Stimulated activated CD4-positive, alpha-beta T cell treated with anti-CD3 and anti-CD28 coated beads, Interleukin-1b, Interleukin-23, amount 100 ng/mL, for 48 hours (primary cell): ENCODE measurements at regions not wholly inside any gene's neighbourhood (a gene's known extent, or its start where the extent isn't known, plus 50 kb on each side); places are given as distances from the start of the nearest gene placed in this dataset.
"Not testable (repeated sequence)": the region's sequence is repeated elsewhere in the genome, so short reads cannot be mapped to it uniquely, and the experiment has no call there.

Source experiments
- DNase-seq: peaks from one replicate; pipeline ENCODE4 v3.0.0-alpha.2; 2020

DNA sequence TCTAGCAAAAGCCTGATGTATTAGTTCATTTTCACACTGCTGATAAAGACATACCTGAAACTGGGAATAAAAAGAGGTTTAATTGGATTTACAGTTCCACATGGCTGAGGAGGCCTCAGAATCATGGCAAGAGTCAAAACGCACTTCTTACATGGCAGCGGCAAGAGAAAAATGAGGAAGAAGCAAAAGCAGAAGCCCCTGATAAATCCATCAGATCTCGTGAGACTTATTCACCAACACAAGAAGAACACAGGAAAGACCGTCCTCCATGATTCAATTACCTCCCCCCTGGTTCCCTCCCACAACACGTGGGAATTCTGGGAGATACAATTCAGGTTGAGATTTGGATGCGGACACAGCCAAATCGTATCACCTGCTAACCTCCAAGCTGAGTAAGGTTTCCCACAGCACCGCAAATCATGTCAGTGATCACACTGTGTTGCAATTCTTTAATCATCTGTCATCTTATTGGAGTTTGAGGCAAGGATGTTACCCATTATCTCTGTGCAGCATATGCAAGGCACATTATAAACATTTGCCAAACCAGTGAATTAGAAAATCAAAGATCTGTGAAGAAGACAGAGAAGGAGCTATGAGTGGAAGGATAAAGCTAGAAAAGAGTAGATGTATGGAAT is 128.5 kb downstream of the ZNF281 start:
- no peak for DNase-seq

- DNase-seq: peak; percentile 6
These were observed 129.9 kb downstream of the ZNF281 start for GRCh38 chr1:200279810-200280411.

GRCh38 chr1:200275816-200276453 is 133.9 kb downstream of the ZNF281 start:
- no peak for DNase-seq

GRCh38 chr1:200275415-200275814 is 134.4 kb downstream of the ZNF281 start:
- DNase-seq: no peak

DNA sequence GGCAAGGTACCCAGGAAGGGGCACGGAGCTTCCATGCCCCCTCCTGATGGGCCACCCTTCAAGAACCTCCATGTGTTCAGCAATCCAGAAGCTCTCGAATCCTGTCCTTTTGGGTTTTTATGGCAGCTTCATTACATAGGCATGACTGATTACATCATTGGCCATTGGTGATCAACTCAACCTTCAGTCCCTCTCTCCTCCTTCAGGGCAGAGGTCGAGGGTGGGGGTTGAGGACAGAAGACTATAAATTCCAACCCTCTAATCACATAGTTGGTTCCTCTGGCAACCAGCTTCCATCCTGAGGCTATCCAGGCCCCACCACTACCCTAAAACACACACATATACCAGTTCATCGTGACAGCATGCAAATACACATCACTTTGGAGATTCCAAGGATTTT is 135.7 kb downstream of the ZNF281 start:
- DNase-seq: no peak

DNA sequence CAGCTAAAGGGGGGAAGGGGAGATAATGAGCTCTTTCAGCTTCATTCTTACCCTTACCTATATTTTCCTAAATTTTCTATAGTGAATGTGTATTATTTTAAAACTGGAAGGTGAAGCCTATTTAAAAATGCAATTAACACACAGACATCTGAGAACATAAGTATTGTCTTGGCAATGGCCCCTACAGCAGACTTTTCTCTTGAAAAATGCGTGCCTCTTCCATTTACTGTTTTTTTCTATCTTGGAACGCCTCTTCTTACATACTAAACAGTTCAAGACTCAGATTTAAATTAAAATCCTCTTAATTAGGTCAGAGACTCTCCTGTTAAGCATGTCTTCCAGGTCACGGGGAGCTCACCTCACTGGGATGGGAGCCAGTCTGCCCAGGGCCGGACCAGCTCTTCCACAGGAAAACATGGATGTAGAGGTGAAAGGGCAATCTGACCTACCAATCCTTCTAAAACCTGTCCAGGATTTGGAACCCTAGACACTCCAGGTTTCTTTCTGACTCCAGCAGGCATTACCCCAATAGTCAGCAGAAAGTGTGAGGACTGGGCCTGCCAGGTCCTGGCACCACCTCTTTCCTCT is 137.3 kb downstream of the ZNF281 start:
- no peak for DNase-seq

GRCh38 chr1:200269256-200269655 is 140.6 kb downstream of the ZNF281 start:
- no peak for DNase-seq

GRCh38 chr1:200267937-200268336 is 141.9 kb downstream of the ZNF281 start:
- no peak for DNase-seq

GRCh38 chr1:200267458-200267857 is 142.4 kb downstream of the ZNF281 start:
- DNase-seq: no peak

- no peak for DNase-seq
These were observed 143.0 kb downstream of the ZNF281 start for GRCh38 chr1:200266871-200267270.

DNA sequence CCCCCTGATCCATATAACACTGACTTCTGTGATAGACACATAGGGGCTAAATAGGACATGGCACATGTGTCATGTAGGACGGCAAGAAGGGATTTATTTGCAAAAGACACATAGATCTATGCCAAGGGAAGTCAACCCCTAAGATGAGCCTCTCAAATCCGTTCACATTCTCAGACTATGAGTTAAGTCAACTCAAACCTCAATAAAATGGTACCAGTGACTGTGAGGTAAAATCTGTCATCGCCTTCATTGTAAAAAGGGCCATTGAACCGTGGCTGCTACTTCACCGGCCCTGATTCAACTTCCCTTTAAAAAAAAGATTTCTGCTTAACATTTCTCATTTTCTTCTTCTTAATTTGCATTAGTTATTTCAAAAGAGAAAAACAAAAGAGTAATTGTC is 144.0 kb downstream of the ZNF281 start:
- DNase-seq: no peak

DNA sequence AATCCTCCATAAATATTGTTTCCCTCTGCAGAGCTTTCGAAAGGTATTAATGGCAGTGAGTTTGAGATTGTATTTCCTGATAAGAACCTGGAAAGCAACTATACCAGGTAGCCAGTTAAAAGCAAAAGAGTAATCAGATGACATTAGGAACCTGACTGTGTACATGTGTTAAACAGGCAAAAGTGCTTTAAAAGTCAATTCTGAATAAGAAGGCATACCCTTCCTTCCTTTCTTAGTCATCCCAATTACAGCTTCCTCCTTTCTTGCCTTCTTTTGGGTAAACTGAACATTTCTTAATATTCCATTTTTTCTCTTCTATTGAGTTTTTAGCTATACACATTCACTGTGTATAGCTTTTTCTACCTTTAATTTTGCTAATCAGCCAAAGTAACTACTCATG is 144.7 kb downstream of the ZNF281 start:
- no peak for DNase-seq

- DNase-seq: no peak
These were observed 146.6 kb downstream of the ZNF281 start for GRCh38 chr1:200263203-200263602.

- DNase-seq: no peak
These were observed 147.4 kb downstream of the ZNF281 start for GRCh38 chr1:200262326-200262965.

GRCh38 chr1:200260597-200261335 is 149.1 kb downstream of the ZNF281 start:
- DNase-seq: no peak

- no peak for DNase-seq
These were observed 151.1 kb downstream of the ZNF281 start for GRCh38 chr1:200258447-200259375.

DNA sequence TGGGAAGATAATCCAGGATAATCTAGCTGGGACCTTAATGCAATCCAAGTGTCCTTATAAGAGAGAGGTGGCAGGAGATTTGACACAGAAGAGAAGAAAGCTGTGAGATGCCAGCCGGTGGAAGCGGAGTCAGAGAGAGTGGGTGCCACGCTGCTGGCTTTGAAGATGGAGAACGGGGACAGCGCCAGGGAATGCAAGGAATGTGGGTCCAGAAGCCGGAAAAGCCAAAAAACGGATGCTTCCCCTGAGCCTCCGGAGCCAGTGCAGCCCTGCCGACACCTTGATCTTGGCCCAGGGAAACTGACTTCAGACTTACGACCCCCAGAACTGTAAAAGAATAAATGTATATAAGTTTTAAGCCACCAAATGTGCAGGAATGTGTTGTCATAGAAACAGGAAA is 152.6 kb downstream of the ZNF281 start:
- DNase-seq: no peak

GRCh38 chr1:200254602-200255001 is 155.2 kb downstream of the ZNF281 start:
- DNase-seq: not testable (repeated sequence)

DNA sequence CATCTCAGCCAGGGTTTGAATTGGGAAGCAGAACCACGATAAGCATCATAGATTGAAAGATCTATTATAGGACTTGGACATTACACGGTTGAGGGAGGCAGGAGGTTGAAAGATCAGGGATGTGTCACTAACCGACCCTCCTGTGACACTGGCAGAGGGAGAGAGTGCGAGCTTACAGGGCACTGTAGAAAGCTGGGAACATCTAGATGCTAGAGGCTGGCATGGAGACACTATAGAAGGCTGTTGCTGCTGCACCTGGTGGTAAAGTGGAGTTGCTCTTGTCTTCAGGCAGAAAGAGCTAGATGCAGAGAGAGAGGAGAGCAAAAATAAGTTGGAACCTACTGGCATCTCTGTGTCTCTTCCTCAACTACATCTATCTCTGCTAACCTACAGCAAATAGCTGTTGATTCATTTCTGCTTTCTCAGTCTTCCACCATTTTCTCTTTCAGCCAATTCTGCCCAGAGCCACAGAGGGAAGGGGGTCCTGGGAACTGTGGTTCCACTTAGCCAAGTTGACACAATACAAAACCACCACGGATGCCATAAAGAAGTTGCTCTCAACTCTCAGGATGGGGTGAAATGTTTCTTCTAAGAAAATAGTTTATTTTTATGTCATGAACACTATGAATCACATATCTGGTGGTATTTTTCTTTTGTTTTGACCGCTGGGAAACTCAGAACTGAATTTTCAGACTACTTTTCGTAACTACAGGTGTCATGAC is 155.9 kb downstream of the ZNF281 start:
- peak; percentile 14 for DNase-seq

DNA sequence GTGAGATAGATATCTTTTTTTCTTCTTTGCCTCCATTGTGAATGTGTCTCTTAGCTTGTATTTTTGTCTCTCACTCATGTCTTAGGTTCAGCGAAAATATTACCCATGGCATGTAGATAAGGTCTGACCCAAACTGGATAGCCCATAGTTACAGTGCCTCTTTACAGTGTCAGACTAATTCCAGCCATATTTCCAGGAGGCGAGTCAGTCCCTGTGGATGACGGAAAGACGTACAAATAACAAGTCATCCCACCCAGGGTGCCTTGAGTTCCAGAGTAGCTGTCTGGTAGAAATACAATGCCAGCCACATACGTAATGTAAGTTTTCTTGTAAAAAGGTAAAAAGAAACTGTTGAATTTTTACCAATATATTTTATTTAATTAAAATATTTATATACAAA is 157.3 kb downstream of the ZNF281 start:
- DNase-seq: no peak

DNA sequence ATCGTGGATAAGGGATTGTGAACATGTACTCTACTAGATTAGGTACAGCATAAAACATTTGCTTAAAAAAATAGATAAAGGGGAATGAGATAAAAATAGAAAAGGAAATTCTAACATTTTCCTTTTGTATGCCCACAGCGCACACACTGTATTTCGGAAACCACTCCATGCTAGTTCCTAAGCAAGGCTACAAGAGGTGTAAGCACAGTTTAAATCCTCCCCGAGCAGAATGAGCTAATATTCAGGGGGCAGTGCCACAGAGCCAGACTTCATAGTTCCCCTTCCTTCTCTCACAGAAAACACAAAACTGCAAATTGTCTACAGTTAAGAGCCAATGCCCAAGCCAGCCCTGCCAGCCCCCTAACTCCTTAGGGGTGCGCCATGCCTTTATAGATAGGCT is 159.4 kb downstream of the ZNF281 start:
- DNase-seq: no peak
